Activated naive CD8-positive, alpha-beta T cell (primary cell): ENCODE measurements at regions not wholly inside any gene's neighbourhood (a gene's known extent, or its start where the extent isn't known, plus 50 kb on each side); places are given as distances from the start of the nearest gene placed in this dataset.
"Not testable (repeated sequence)": the region's sequence is repeated elsewhere in the genome, so short reads cannot be mapped to it uniquely, and the experiment has no call there.

Source experiments
- H3K27ac Mint-ChIP-seq: one replicate; pipeline ENCODE4 v1.8.0; 2021; ENCODE audit warnings: mixed read lengths
- H3K27me3 Mint-ChIP-seq: one replicate; pipeline ENCODE4 v1.8.0; 2021; ENCODE audit warnings: mixed read lengths
- H3K36me3 Mint-ChIP-seq: one replicate; pipeline ENCODE4 v1.8.0; 2021; ENCODE audit warnings: mixed read lengths
- H3K4me1 Mint-ChIP-seq: one replicate; pipeline ENCODE4 v1.8.0; 2021; ENCODE audit warnings: low read depth, mixed read lengths
- H3K4me3 Mint-ChIP-seq: one replicate; pipeline ENCODE4 v1.8.0; 2021; ENCODE audit warnings: mild to moderate bottlenecking, mixed read lengths
- H3K9me3 Mint-ChIP-seq: one replicate; pipeline ENCODE4 v1.8.0; 2021; ENCODE audit warnings: low read depth, mixed read lengths

- no peak overlapping the region for H3K27ac Mint-ChIP-seq
- no peaks in the 10 kb centered on the region for H3K9me3 Mint-ChIP-seq
- no peaks in the 10 kb centered on the region for H3K36me3 Mint-ChIP-seq
- H3K4me1 Mint-ChIP-seq: peaks cover 1% of the 10 kb centered on the region
- H3K4me3 Mint-ChIP-seq: no peak overlapping the region
- H3K27me3 Mint-ChIP-seq: peaks cover 13% of the 10 kb centered on the region
Observed at GRCh38 chr1:112855152-112855828, 100.7 kb downstream of the SLC16A1 start.

- H3K27me3 Mint-ChIP-seq: peaks cover 14% of the 10 kb centered on the region
- not testable (repeated sequence) for H3K36me3 Mint-ChIP-seq, H3K4me3 Mint-ChIP-seq, H3K27ac Mint-ChIP-seq, H3K9me3 Mint-ChIP-seq, H3K4me1 Mint-ChIP-seq
Observed at GRCh38 chr1:112854368-112854984, 101.5 kb downstream of the SLC16A1 start.

- H3K4me3 Mint-ChIP-seq, H3K4me1 Mint-ChIP-seq, H3K36me3 Mint-ChIP-seq, H3K9me3 Mint-ChIP-seq, H3K27ac Mint-ChIP-seq: not testable (repeated sequence)
- H3K27me3 Mint-ChIP-seq: peaks cover 16% of the 10 kb centered on the region
Observed at GRCh38 chr1:112853915-112854314, 102.1 kb downstream of the SLC16A1 start.

GRCh38 chr1:112852934-112853333 is 103.1 kb downstream of the SLC16A1 start:
- H3K27me3 Mint-ChIP-seq: peaks cover 19% of the 10 kb centered on the region
- no peaks in the 10 kb centered on the region for H3K36me3 Mint-ChIP-seq
- peaks cover 3% of the 10 kb centered on the region for H3K4me1 Mint-ChIP-seq
- no peak overlapping the region for H3K27ac Mint-ChIP-seq
- no peak overlapping the region for H3K4me3 Mint-ChIP-seq
- no peaks in the 10 kb centered on the region for H3K9me3 Mint-ChIP-seq

- peaks cover 18% of the 10 kb centered on the region for H3K27me3 Mint-ChIP-seq
- H3K27ac Mint-ChIP-seq: no peak overlapping the region
- no peaks in the 10 kb centered on the region for H3K9me3 Mint-ChIP-seq
- H3K36me3 Mint-ChIP-seq: no peaks in the 10 kb centered on the region
- H3K4me1 Mint-ChIP-seq: peaks cover 3% of the 10 kb centered on the region
- H3K4me3 Mint-ChIP-seq: no peak overlapping the region
Observed at GRCh38 chr1:112852276-112852675, 103.7 kb downstream of the SLC16A1 start.

- Mint-ChIP-seq H3K4me3 (no peak overlapping the region), H3K4me1 (peaks cover 3% of the 10 kb centered on the region), H3K9me3 (no peaks in the 10 kb centered on the region), H3K27me3 (peaks cover 20% of the 10 kb centered on the region), H3K27ac (no peak overlapping the region), H3K36me3 (no peaks in the 10 kb centered on the region)
Observed at GRCh38 chr1:112850034-112850757, 105.8 kb downstream of the SLC16A1 start.

GRCh38 chr1:112849425-112850033 is 106.5 kb downstream of the SLC16A1 start:
- H3K4me3 Mint-ChIP-seq: peak overlapping the region; percentile 27
- H3K27me3 Mint-ChIP-seq: peaks cover 19% of the 10 kb centered on the region
- no peak overlapping the region for H3K27ac Mint-ChIP-seq
- peaks cover 2% of the 10 kb centered on the region for H3K4me1 Mint-ChIP-seq
- H3K9me3 Mint-ChIP-seq: no peaks in the 10 kb centered on the region
- H3K36me3 Mint-ChIP-seq: no peaks in the 10 kb centered on the region

GRCh38 chr1:112841825-112842224 is 114.2 kb downstream of the SLC16A1 start:
- no peak overlapping the region for H3K27ac Mint-ChIP-seq
- peaks cover 12% of the 10 kb centered on the region for H3K4me1 Mint-ChIP-seq
- no peak overlapping the region for H3K4me3 Mint-ChIP-seq
- H3K9me3 Mint-ChIP-seq: no peaks in the 10 kb centered on the region
- peaks cover 9% of the 10 kb centered on the region for H3K27me3 Mint-ChIP-seq
- H3K36me3 Mint-ChIP-seq: no peaks in the 10 kb centered on the region

GRCh38 chr1:112840631-112841624 is 115.1 kb downstream of the SLC16A1 start:
- no peaks in the 10 kb centered on the region for H3K36me3 Mint-ChIP-seq
- H3K27ac Mint-ChIP-seq: no peak overlapping the region
- H3K4me1 Mint-ChIP-seq: peaks cover 12% of the 10 kb centered on the region
- no peaks in the 10 kb centered on the region for H3K9me3 Mint-ChIP-seq
- H3K4me3 Mint-ChIP-seq: no peak overlapping the region
- peaks cover 9% of the 10 kb centered on the region for H3K27me3 Mint-ChIP-seq

GRCh38 chr1:112836642-112837041 is 119.4 kb downstream of the SLC16A1 start:
- peaks cover 2% of the 10 kb centered on the region for H3K27me3 Mint-ChIP-seq
- H3K9me3 Mint-ChIP-seq: no peaks in the 10 kb centered on the region

GRCh38 chr1:112833806-112834205 is 118.7 kb upstream of the PPM1J start:
- Mint-ChIP-seq H3K9me3 (no peaks in the 10 kb centered on the region), H3K4me3 (no peak overlapping the region), H3K36me3 (no peaks in the 10 kb centered on the region), H3K27ac (no peak overlapping the region), H3K4me1 (no peaks in the 10 kb centered on the region), H3K27me3 (peaks cover 2% of the 10 kb centered on the region)

More at GRCh38 chr1:112836642-112837041, 119.4 kb downstream of the SLC16A1 start:
- H3K36me3 Mint-ChIP-seq: no peaks in the 10 kb centered on the region
- H3K27ac Mint-ChIP-seq: no peak overlapping the region
- H3K4me1 Mint-ChIP-seq: peaks cover 12% of the 10 kb centered on the region
- H3K4me3 Mint-ChIP-seq: no peak overlapping the region

GRCh38 chr1:112832259-112832658 is 117.1 kb upstream of the PPM1J start:
- not testable (repeated sequence) for H3K9me3 Mint-ChIP-seq, H3K36me3 Mint-ChIP-seq, H3K4me3 Mint-ChIP-seq, H3K27ac Mint-ChIP-seq, H3K27me3 Mint-ChIP-seq, H3K4me1 Mint-ChIP-seq

GRCh38 chr1:112829691-112830090 is 114.6 kb upstream of the PPM1J start:
- H3K9me3 Mint-ChIP-seq, H3K27me3 Mint-ChIP-seq, H3K4me3 Mint-ChIP-seq, H3K27ac Mint-ChIP-seq, H3K36me3 Mint-ChIP-seq, H3K4me1 Mint-ChIP-seq: not testable (repeated sequence)

GRCh38 chr1:112828716-112829115 is 113.6 kb upstream of the PPM1J start:
- Mint-ChIP-seq H3K9me3 (no peaks in the 10 kb centered on the region), H3K4me1 (no peaks in the 10 kb centered on the region), H3K36me3 (no peaks in the 10 kb centered on the region), H3K27ac (no peak overlapping the region), H3K27me3 (peaks cover 3% of the 10 kb centered on the region), H3K4me3 (no peak overlapping the region)
